HepG2 (cell line): ENCODE measurements at regions not wholly inside any gene's neighbourhood (a gene's known extent, or its start where the extent isn't known, plus 50 kb on each side); places are given as distances from the start of the nearest gene placed in this dataset.

ENCODE experiments used
- ATAC-seq: fragments of 200-7000 bp; cut with Tn5 transposase; 3 replicates; pipeline ENCODE4 v1.9.1; 2020; ENCODE audit warnings: mild to moderate bottlenecking, moderate library complexity
- BruUV-seq: library from RNA; stranded (reverse); fragments of 400-500 nt; replicated peaks from 2 replicates; lab custom pipeline; 2021; lab: Mats Ljungman, UMichigan
- CTCF ChIA-PET: fragments of 300-600 bp; formaldehyde crosslinking; extraction: SDS; loops from one replicate; lab custom pipeline; 2021; ENCODE audit warnings: low total read pairs, inconsistent platforms, low intra/inter-chr PET ratio; lab: Yijun Ruan, JAX
- POLR2A ChIA-PET: fragments of 350-600 bp; sonication (Branson Sonifier 250); formaldehyde crosslinking; loops from one replicate; lab custom pipeline; 2020; ENCODE audit warnings: antibody characterized with exemption, inconsistent platforms; lab: Yijun Ruan, JAX
- DNase-seq: peaks from one replicate; pipeline ENCODE4 v3.0.0-alpha.2; 2015; ENCODE audit warnings: low spot score
- FAIRE-seq: peaks from 3 replicates; lab custom pipeline; 2011; peaks lifted over from hg19 to GRCh38; lab: Jason Lieb, UNC
- H2AFZ ChIP-seq: one replicate; pipeline ENCODE4 v1.6.1; 2011; ENCODE audit warnings: low read length, inconsistent platforms
- H3K27ac ChIP-seq: fragments of 300-600 bp; 3 replicates; pipeline ENCODE4 v1.8.0; 2011; ENCODE audit warnings: mixed run types, mild to moderate bottlenecking, mixed read lengths, low read length, inconsistent platforms; ENCODE audit not compliant: insufficient read depth; ENCODE audit errors: extremely low read length
- H3K27me3 ChIP-seq, 2 experiments: fragments of 200-600 bp in 1 of 2; 2 replicates in 1 of 2; 3 replicates in 1 of 2; pipeline versions ENCODE4 v1.6.0 to v1.8.0; 2011; ENCODE audit warnings: low read length in 2 of 2, mild to moderate bottlenecking in 2 of 2, moderate library complexity in 2 of 2, inconsistent platforms in 1 of 2; ENCODE audit not compliant: insufficient read depth in 2 of 2, control insufficient read depth in 1 of 2
- H3K36me3 ChIP-seq, 2 experiments: fragments of 200-600 bp in 1 of 2; replicated peaks in 1 of 2; 2 replicates in 1 of 2; 3 replicates in 1 of 2; pipeline versions ENCODE4 v1.5.1 to v1.8.0; 2011; ENCODE audit warnings: low read length in 2 of 2, inconsistent platforms in 1 of 2; ENCODE audit not compliant: insufficient read depth in 2 of 2, control insufficient read depth in 1 of 2
- H3K4me1 ChIP-seq: 2 replicates; pipeline ENCODE4 v1.5.1; 2012; ENCODE audit warnings: low read length, inconsistent platforms; ENCODE audit not compliant: insufficient read depth
- H3K4me2 ChIP-seq: 2 replicates; pipeline ENCODE4 v1.6.0; 2011; ENCODE audit warnings: low read depth, low read length, inconsistent platforms
- H3K4me3 ChIP-seq, 3 experiments: fragments of 200-600 bp in 1 of 3; sonication (generic), shearing (Covaris generic) in 1 of 3; replicated peaks in 1 of 3; 2 replicates each; pipeline ENCODE4 v1.5.1; 2011 to 2016; ENCODE audit warnings: low read length in 3 of 3, inconsistent platforms in 2 of 3, low read depth in 2 of 3, mild to moderate bottlenecking in 2 of 3, control low read depth in 1 of 3, mixed read lengths in 1 of 3; ENCODE audit not compliant: insufficient read depth in 1 of 3
- H3K79me2 ChIP-seq: one replicate; pipeline ENCODE4 v1.6.1; 2011; ENCODE audit warnings: low read length, inconsistent platforms; ENCODE audit not compliant: insufficient read depth
- H3K9ac ChIP-seq: 2 replicates; pipeline ENCODE4 v1.6.0; 2011; ENCODE audit warnings: mild to moderate bottlenecking, low read depth, low read length, inconsistent platforms; ENCODE audit not compliant: insufficient read depth
- H3K9me3 ChIP-seq: 2 replicates; pipeline ENCODE4 v1.5.1; 2012; ENCODE audit warnings: mild to moderate bottlenecking, low read length
- H4K20me1 ChIP-seq: 2 replicates; pipeline ENCODE4 v1.6.0; 2011; ENCODE audit warnings: inconsistent platforms, mild to moderate bottlenecking, low read length, moderate library complexity; ENCODE audit not compliant: insufficient read depth
- ATF2 ChIP-seq: sonication (generic); formaldehyde crosslinking; IDR thresholded peaks from 2 replicates; pipeline ENCODE4 v1.4.0; 2020; ENCODE audit warnings: missing genetic modification reagents
- CENPT ChIP-seq: sonication (generic); formaldehyde crosslinking; IDR thresholded peaks from 2 replicates; pipeline ENCODE4 v1.8.0; 2022; ENCODE audit warnings: low read depth, mild to moderate bottlenecking, moderate library complexity, missing genetic modification reagents
- GATAD2A ChIP-seq: IDR thresholded peaks from 2 replicates; pipeline ENCODE4 v1.6.1; 2016
- HBP1 ChIP-seq: IDR thresholded peaks from 2 replicates; pipeline ENCODE4 v1.6.1; 2016; ENCODE audit warnings: low read depth, control low read depth
- MEIS1 ChIP-seq: sonication (generic); formaldehyde crosslinking; IDR thresholded peaks from 2 replicates; pipeline ENCODE4 v1.9.0; 2021; ENCODE audit warnings: mild to moderate bottlenecking, missing genetic modification reagents, moderate library complexity, borderline replicate concordance
- NAIF1 ChIP-seq: sonication (generic); formaldehyde crosslinking; IDR thresholded peaks from 2 replicates; pipeline ENCODE4 v1.5.0; 2020; ENCODE audit warnings: mild to moderate bottlenecking, missing genetic modification reagents, borderline replicate concordance
- NCOA5 ChIP-seq: sonication (generic); formaldehyde crosslinking; IDR thresholded peaks from 2 replicates; pipeline ENCODE4 v1.4.0; 2020; ENCODE audit warnings: missing genetic modification reagents
- NFYB ChIP-seq: sonication (generic); formaldehyde crosslinking; IDR thresholded peaks from 2 replicates; pipeline ENCODE4 v1.4.0; 2020; ENCODE audit warnings: missing genetic modification reagents
- NR3C1 ChIP-seq: sonication (generic); formaldehyde crosslinking; IDR thresholded peaks from 2 replicates; pipeline ENCODE4 v1.4.0; 2020; ENCODE audit warnings: missing genetic modification reagents
- PBX2 ChIP-seq: IDR thresholded peaks from 2 replicates; pipeline ENCODE4 v1.6.1; 2016; ENCODE audit warnings: control low read depth
- PLRG1 ChIP-seq: fragments of 450-650 bp; conservative IDR thresholded peaks from 2 replicates; pipeline ENCODE4 v1.6.1; 2016
- SKIL ChIP-seq: sonication (generic); formaldehyde crosslinking; IDR thresholded peaks from 2 replicates; pipeline ENCODE4 v1.8.0; 2022; ENCODE audit warnings: missing genetic modification reagents, mild to moderate bottlenecking, moderate library complexity, borderline replicate concordance
- UBTF ChIP-seq: sonication (generic); formaldehyde crosslinking; IDR thresholded peaks from 2 replicates; pipeline ENCODE4 v1.4.0; 2020; ENCODE audit warnings: mild to moderate bottlenecking, missing genetic modification reagents
- ZBTB21 ChIP-seq: sonication (generic); formaldehyde crosslinking; IDR thresholded peaks from 2 replicates; pipeline ENCODE4 v1.4.0; 2020; ENCODE audit warnings: missing genetic modification reagents
- ZNF17 ChIP-seq: sonication (generic); formaldehyde crosslinking; IDR thresholded peaks from 2 replicates; pipeline ENCODE4 v1.5.0; 2020; ENCODE audit warnings: mild to moderate bottlenecking, missing genetic modification reagents
- ZNF383 ChIP-seq: sonication (generic); formaldehyde crosslinking; IDR thresholded peaks from 2 replicates; pipeline ENCODE4 v1.4.0; 2020; ENCODE audit warnings: missing genetic modification reagents, mild to moderate bottlenecking, borderline replicate concordance
- ZNF510 ChIP-seq: sonication (generic); formaldehyde crosslinking; IDR thresholded peaks from 2 replicates; pipeline ENCODE4 v1.4.0; 2020; ENCODE audit warnings: low read depth, mild to moderate bottlenecking, missing genetic modification reagents
- WGBS: methylation state at CpG from one replicate; pipeline ENCODE4 v1.1.6; 2017; ENCODE audit warnings: low lambda C conversion rate; 5-methylcytosine and 5-hydroxymethylcytosine counted together
- in situ Hi-C: cut with HindIII; loops from 2 replicates; pipeline ENCODE4 v1.10.0; 2017; ENCODE audit warnings: low pct_unique_long_range_greater_than_20kb; ENCODE audit not compliant: extremely low pct_ligation_motif_present
- intact Hi-C: fragments of 100-400 bp; cut with micrococcal nuclease; formaldehyde crosslinking; loops from one replicate; pipeline ENCODE4 v1.10.0; 2022; ENCODE audit not compliant: unreplicated experiment

GRCh38 chr1:4127592-4128140, 227.6 kb upstream of the C1orf174 start:
- Histone ChIP-seq H4K20me1 (peaks cover 9% of the 10 kb centered on the region; the same call in 1 of the 2 replicates), H3K4me2 (no peak overlapping the region), H3K36me3 (no peaks in the 10 kb centered on the region)
- no peak for ATAC-seq
- TF ChIP-seq GATAD2A (CRISPR knock-in tag): no peak
- no peak for TF ChIP-seq CENPT (CRISPR knock-in tag)
- TF ChIP-seq ATF2: no peak
- no peak for TF ChIP-seq MEIS1
- no peak for TF ChIP-seq NFYB (CRISPR knock-in tag)
- TF ChIP-seq ZNF510 (CRISPR knock-in tag): no peak
- TF ChIP-seq NAIF1 (CRISPR knock-in tag): no peak
- TF ChIP-seq NR3C1 (CRISPR knock-in tag): no peak
- TF ChIP-seq PBX2 (CRISPR knock-in tag): no peak
- TF ChIP-seq SKIL (CRISPR knock-in tag): no peak
- TF ChIP-seq PLRG1: no peak
- TF ChIP-seq UBTF: no peak
- no peak for TF ChIP-seq ZNF383 (CRISPR knock-in tag)
- TF ChIP-seq NCOA5: no peak
- no peak for TF ChIP-seq ZNF17 (CRISPR knock-in tag)
- no peak for TF ChIP-seq HBP1
- no peak for TF ChIP-seq ZBTB21 (CRISPR knock-in tag)
- TF ChIP-seq, all 625 proteins: peak for 0
- no peak for FAIRE-seq
- Histone ChIP-seq H2AFZ (no peak overlapping the region), H3K9ac (no peak overlapping the region), H3K9me3 (no peaks in the 10 kb centered on the region), H3K27ac (no peak overlapping the region), H3K27me3 (peaks cover 1 to 45% of the 10 kb centered on the region in 2 experiments; a peak in 4 of 5 replicates), H3K4me3 (no peak overlapping the region), H3K79me2 (no peaks in the 10 kb centered on the region), H3K4me1 (no peaks in the 10 kb centered on the region)
- intact Hi-C loops: no loop called here
- ChIA-PET POLR2A (no interaction called here), CTCF (no interaction called here)
- in situ Hi-C loops: no loop called here
- 58% methylated on average over 10 of the region's 23 CpGs for WGBS
- DNase-seq: no peak
- BruUV-seq: no TSS peak
